ENCODE measurements at regions not wholly inside any gene's neighbourhood (a gene's known extent, or its start where the extent isn't known, plus 50 kb on each side); places are given as distances from the start of the nearest gene placed in this dataset.

- BruUV-seq (replicated peaks): no TSS peak
- Histone ChIP-seq H3K4me3 (no peak overlapping the region), H3K79me2 (ENCODE audit: low read depth) (no peaks in the 10 kb centered on the region), H2AFZ (no peak overlapping the region), H3K27ac (no peak overlapping the region), H3K36me3 (ENCODE audit: low read depth) (no peaks in the 10 kb centered on the region), H3K4me1 (replicated peaks; ENCODE audit: insufficient read depth) (no peaks in the 10 kb centered on the region), H3K4me2 (no peak overlapping the region), H3F3A (ENCODE audit: insufficient read depth, low read depth) (no peaks in the 10 kb centered on the region), H3K9me3 (ENCODE audit: insufficient read depth, low read depth) (no peaks in the 10 kb centered on the region), H3K9me2 (ENCODE audit: insufficient read depth) (no peaks in the 10 kb centered on the region), H4K20me1 (ENCODE audit: insufficient read depth) (no peaks in the 10 kb centered on the region), H3K27me3 (ENCODE audit: insufficient read depth, low read depth) (peaks cover 41% of the 10 kb centered on the region; the same call in 1 of the 2 replicates)
- TF ChIP-seq EZH2 (IDR thresholded peaks at IDR 0.05; ENCODE audit: low read depth) (no peak), CTCF (conservative IDR thresholded peaks at IDR 0.05) (no peak)
- ChIA-PET CTCF (no interaction called here), POLR2A (ENCODE audit: unreplicated experiment) (no interaction called here)
- intact Hi-C loops (cut with micrococcal nuclease; ENCODE audit: unreplicated experiment): no loop called here
- DNase-seq: no peak
Measured at GRCh38 chr3:127489357-127489756, 101.2 kb downstream of the TPRA1 start.

GRCh38 chr3:127488740-127489139 lies 101.8 kb downstream of the TPRA1 start:
- ChIA-PET POLR2A (ENCODE audit: unreplicated experiment) (interaction anchor here (0.6 kb wide), 1 partner anchor 951 kb away, joined by 6 read pairs; no protein-coding TSS in a partner anchor), CTCF (no interaction called here)
- intact Hi-C loops (cut with micrococcal nuclease; ENCODE audit: unreplicated experiment): no loop called here
- H3K36me3 ChIP-seq (ENCODE audit: low read depth): no peaks in the 10 kb centered on the region
- TF ChIP-seq EZH2 (IDR thresholded peaks at IDR 0.05; ENCODE audit: low read depth) (no peak), CTCF (conservative IDR thresholded peaks at IDR 0.05) (no peak)
- no peaks in the 10 kb centered on the region for H3F3A ChIP-seq (ENCODE audit: insufficient read depth, low read depth)
- H3K4me3 ChIP-seq: no peak overlapping the region
- no peaks in the 10 kb centered on the region for H3K9me2 ChIP-seq (ENCODE audit: insufficient read depth)
- no peaks in the 10 kb centered on the region for H4K20me1 ChIP-seq (ENCODE audit: insufficient read depth)
- no TSS peak for BruUV-seq (replicated peaks)
- no peak for DNase-seq
- H3K4me1 ChIP-seq (replicated peaks; ENCODE audit: insufficient read depth): no peaks in the 10 kb centered on the region
- no peak overlapping the region for H3K27ac ChIP-seq
- no peaks in the 10 kb centered on the region for H3K79me2 ChIP-seq (ENCODE audit: low read depth)
- peaks cover 47% of the 10 kb centered on the region for H3K27me3 ChIP-seq (ENCODE audit: insufficient read depth, low read depth)
- no peaks in the 10 kb centered on the region for H3K9me3 ChIP-seq (ENCODE audit: insufficient read depth, low read depth)
- H2AFZ ChIP-seq: no peak overlapping the region
- no peak overlapping the region for H3K4me2 ChIP-seq

GRCh38 chr3:127488141-127488672 lies 102.3 kb downstream of the TPRA1 start:
- Histone ChIP-seq H3K4me3 (no peak overlapping the region), H2AFZ (no peak overlapping the region), H4K20me1 (ENCODE audit: insufficient read depth) (no peaks in the 10 kb centered on the region), H3K27ac (no peak overlapping the region), H3K4me1 (replicated peaks; ENCODE audit: insufficient read depth) (no peaks in the 10 kb centered on the region), H3K4me2 (no peak overlapping the region), H3K9me3 (ENCODE audit: insufficient read depth, low read depth) (no peaks in the 10 kb centered on the region), H3F3A (ENCODE audit: insufficient read depth, low read depth) (no peaks in the 10 kb centered on the region), H3K9me2 (ENCODE audit: insufficient read depth) (no peaks in the 10 kb centered on the region), H3K36me3 (ENCODE audit: low read depth) (no peaks in the 10 kb centered on the region), H3K79me2 (ENCODE audit: low read depth) (no peaks in the 10 kb centered on the region), H3K27me3 (ENCODE audit: insufficient read depth, low read depth) (peaks cover 53% of the 10 kb centered on the region)
- intact Hi-C loops (cut with micrococcal nuclease; ENCODE audit: unreplicated experiment): no loop called here
- BruUV-seq (replicated peaks): no TSS peak
- no peak for DNase-seq
- POLR2A ChIA-PET (ENCODE audit: unreplicated experiment): interaction anchor here (0.6 kb wide), 1 partner anchor 950 kb away, joined by 6 read pairs; no protein-coding TSS in a partner anchor
- CTCF ChIA-PET: no interaction called here
- TF ChIP-seq CTCF (conservative IDR thresholded peaks at IDR 0.05): no peak
- TF ChIP-seq EZH2 (IDR thresholded peaks at IDR 0.05; ENCODE audit: low read depth): no peak
